SK-N-SH treated with all-trans-retinoic acid at 6 μM for 48 hours (cell line): ENCODE measurements at regions not wholly inside any gene's neighbourhood (a gene's known extent, or its start where the extent isn't known, plus 50 kb on each side); places are given as distances from the start of the nearest gene placed in this dataset.

ENCODE experiments used
- PATZ1 ChIP-seq: fragments of 250-450 bp; sonication (Bioruptor Pico); IDR thresholded peaks from 2 replicates; pipeline ENCODE4 v1.8.0; 2020; ENCODE audit warnings: mild to moderate bottlenecking, moderate library complexity, borderline replicate concordance
- RARB ChIP-seq: fragments of 250-450 bp; sonication (Bioruptor Pico); IDR thresholded peaks from 2 replicates; pipeline ENCODE4 v1.8.0; 2021; ENCODE audit warnings: mild to moderate bottlenecking, moderate library complexity
- ZFP30 ChIP-seq: fragments of 450-650 bp; formaldehyde crosslinking; IDR thresholded peaks from 2 replicates; pipeline ENCODE4 v1.5.0; 2022; ENCODE audit warnings: mild to moderate bottlenecking, moderate library complexity

GRCh38 chr12:24244231-24244630, 294.8 kb upstream of the SOX5 start:
- TF ChIP-seq PATZ1 (CRISPR knock-in tag) (no peak), RARB (CRISPR knock-in tag) (no peak), ZFP30 (CRISPR knock-in tag) (no peak)
